GM12878 (cell line): ENCODE measurements at regions not wholly inside any gene's neighbourhood (a gene's known extent, or its start where the extent isn't known, plus 50 kb on each side); places are given as distances from the start of the nearest gene placed in this dataset.

Experiments used
- ATAC-seq: fragments of 200-7000 bp; cut with Tn5 transposase; 3 replicates; pipeline ENCODE4 v1.9.1; 2020; ENCODE audit warnings: mild to moderate bottlenecking, moderate library complexity
- BruUV-seq: library from RNA; stranded (reverse); fragments of 400-500 nt; replicated peaks from 2 replicates; lab custom pipeline; 2021; lab: Mats Ljungman, UMichigan
- CTCF ChIA-PET: fragments of 300-600 bp; sonication (Branson Sonifier 250); formaldehyde crosslinking; extraction: SDS; loops from one replicate; lab custom pipeline; 2021; ENCODE audit warnings: inconsistent platforms; lab: Yijun Ruan, JAX
- POLR2A ChIA-PET: fragments of 350-600 bp; formaldehyde crosslinking; extraction: SDS; loops from one replicate; lab custom pipeline; 2021; ENCODE audit warnings: inconsistent platforms; lab: Charles Lee
- RAD21 ChIA-PET: fragments of 300-600 bp; sonication (Branson Sonifier 250); formaldehyde crosslinking; loops from one replicate; lab custom pipeline; 2023; ENCODE audit warnings: antibody characterized with exemption; ENCODE audit not compliant: unreplicated experiment; lab: Charles Lee
- SMC1A ChIA-PET: fragments of 300-600 bp; sonication (Branson Sonifier 250); formaldehyde crosslinking; loops from one replicate; lab custom pipeline; 2023; ENCODE audit not compliant: unreplicated experiment, uncharacterized antibody; lab: Charles Lee
- DNase-seq: peaks from one replicate; pipeline ENCODE4 v3.0.0-alpha.2; 2011; ENCODE audit warnings: low read depth, low spot score
- FAIRE-seq: peaks from 3 replicates; lab custom pipeline; 2011; peaks lifted over from hg19 to GRCh38; lab: Jason Lieb, UNC
- H2AFZ ChIP-seq: 2 replicates; pipeline ENCODE4 v1.6.0; 2011; ENCODE audit warnings: low read depth, low read length, control low read depth; ENCODE audit not compliant: control insufficient read depth
- H3K27ac ChIP-seq: 2 replicates; pipeline ENCODE4 v1.5.1; 2011; ENCODE audit warnings: control low read depth; ENCODE audit not compliant: control insufficient read depth, insufficient read depth
- H3K27me3 ChIP-seq, 2 experiments: replicated peaks in 1 of 2; 2 replicates each; pipeline versions ENCODE4 v1.6.0 to v1.6.1; 2011; ENCODE audit warnings: low read length in 1 of 2; ENCODE audit not compliant: control insufficient read depth in 2 of 2, insufficient read depth in 2 of 2
- H3K36me3 ChIP-seq, 2 experiments: 2 replicates each; pipeline ENCODE4 v1.5.1; 2011; ENCODE audit warnings: low read length in 1 of 2; ENCODE audit not compliant: control insufficient read depth in 2 of 2, insufficient read depth in 2 of 2
- H3K4me1 ChIP-seq: 2 replicates; pipeline ENCODE4 v1.6.1; 2011; ENCODE audit warnings: mild to moderate bottlenecking, low read length, moderate library complexity, mixed read lengths; ENCODE audit not compliant: control insufficient read depth, insufficient read depth
- H3K4me2 ChIP-seq: 2 replicates; pipeline ENCODE4 v1.6.0; 2011; ENCODE audit warnings: control low read depth; ENCODE audit not compliant: control insufficient read depth, insufficient read depth
- H3K4me3 ChIP-seq: fragments of 200-600 bp; sonication (generic); 2 replicates; pipeline ENCODE4 v1.5.1; 2016
- H3K79me2 ChIP-seq: 2 replicates; pipeline ENCODE4 v1.6.0; 2011; ENCODE audit warnings: low read length; ENCODE audit not compliant: control insufficient read depth, insufficient read depth
- H3K9ac ChIP-seq: 2 replicates; pipeline ENCODE4 v1.8.0; 2011; ENCODE audit warnings: low read length, control low read depth, mixed read lengths; ENCODE audit not compliant: control insufficient read depth, insufficient read depth
- H3K9me3 ChIP-seq: replicated peaks from 3 replicates; pipeline ENCODE4 v1.5.1; 2011; ENCODE audit warnings: mild to moderate bottlenecking, low read length; ENCODE audit not compliant: control insufficient read depth, insufficient read depth
- H4K20me1 ChIP-seq: 2 replicates; pipeline ENCODE4 v1.6.0; 2011; ENCODE audit not compliant: control insufficient read depth, insufficient read depth
- ASH2L ChIP-seq: fragments of 300-600, 200-600 bp; sonication (generic); IDR thresholded peaks from 2 replicates; pipeline ENCODE4 v1.6.1; 2017; ENCODE audit warnings: low read depth, mild to moderate bottlenecking, borderline replicate concordance
- BRCA1 ChIP-seq: IDR thresholded peaks from 2 replicates; pipeline ENCODE4 v1.6.1; 2011; ENCODE audit warnings: low read depth, low read length, improper control_type of control experiment
- E2F8 ChIP-seq: fragments of 450-650 bp; IDR thresholded peaks from 2 replicates; pipeline ENCODE4 v1.6.1; 2018; ENCODE audit warnings: mild to moderate bottlenecking, low read depth, moderate library complexity; ENCODE audit not compliant: partially characterized antibody
- EGR1 ChIP-seq, 2 experiments: IDR thresholded peaks; 1 replicate in 1 of 2; 2 replicates in 1 of 2; pipeline ENCODE4 v1.6.1; 2011 to 2012; ENCODE audit warnings: low read depth in 2 of 2, low read length in 2 of 2, borderline replicate concordance in 1 of 2, mild to moderate bottlenecking in 1 of 2, moderate library complexity in 1 of 2
- MTA2 ChIP-seq: fragments of 450-650 bp; IDR thresholded peaks from 2 replicates; pipeline ENCODE4 v1.6.1; 2016; ENCODE audit warnings: low read depth, mild to moderate bottlenecking, moderate library complexity
- NRF1 ChIP-seq: conservative IDR thresholded peaks from 2 replicates; pipeline ENCODE4 v1.6.1; 2011; ENCODE audit warnings: mild to moderate bottlenecking, low read depth, low read length, improper control_type of control experiment
- POLR2AphosphoS5 ChIP-seq: IDR thresholded peaks from 2 replicates; pipeline ENCODE4 v1.6.1; 2011; ENCODE audit warnings: mild to moderate bottlenecking, low read length, inconsistent platforms
- USF2 ChIP-seq: IDR thresholded peaks from 2 replicates; pipeline ENCODE4 v1.6.1; 2011; ENCODE audit warnings: low read depth, low read length, improper control_type of control experiment, borderline replicate concordance
- WGBS: methylation state at CpG from one replicate; pipeline ENCODE4 v1.1.6; 2016; ENCODE audit warnings: low lambda C conversion rate; ENCODE audit not compliant: insufficient replicate concordance, insufficient coverage; ENCODE audit errors: missing lambda C conversion rate; 5-methylcytosine and 5-hydroxymethylcytosine counted together
- in situ Hi-C: fragments of 300-500 bp; cut with MboI; formaldehyde crosslinking; loops from 9 replicates; pipeline ENCODE4 v1.14.3; 2018; ENCODE audit warnings: mixed read lengths
- intact Hi-C: fragments of 100-400 bp; cut with micrococcal nuclease; formaldehyde crosslinking; loops from one replicate; pipeline ENCODE4 v1.14.2; 2022; ENCODE audit not compliant: unreplicated experiment

- TF ChIP-seq NRF1, result no peak
- TF ChIP-seq BRCA1, result no peak
- no peak for TF ChIP-seq POLR2AphosphoS5
- TF ChIP-seq E2F8, result no peak
- TF ChIP-seq MTA2, result no peak
These were observed 1496.4 kb downstream of the TBC1D22A start (continued) for GRCh38 chr22:48258811-48259210.

- WGBS, result 37% methylated on average over 12 of the region's 12 CpGs
- no peaks in the 10 kb centered on the region for H3K36me3 ChIP-seq
- H3K79me2 ChIP-seq, result no peaks in the 10 kb centered on the region
- RAD21 ChIA-PET, result no interaction called here
- no peak for FAIRE-seq
- no peak overlapping the region for H3K9ac ChIP-seq
- BruUV-seq, result no TSS peak
- no peaks in the 10 kb centered on the region for H4K20me1 ChIP-seq
- POLR2A ChIA-PET, result no interaction called here
- in situ Hi-C loops (no loop called here), intact Hi-C loops (no loop called here)
- no peak overlapping the region for H3K27ac ChIP-seq
- no peak for ATAC-seq
- no peaks in the 10 kb centered on the region; the same call in 2 of the 3 replicates for H3K9me3 ChIP-seq
- H2AFZ ChIP-seq, result no peak overlapping the region
- SMC1A ChIA-PET, result no interaction called here
- no peaks in the 10 kb centered on the region for H3K4me1 ChIP-seq
- CTCF ChIA-PET, result no interaction called here
- TF ChIP-seq EGR1 (IDR thresholded peaks at IDR 0.05; ENCODE audit: borderline replicate concordance in 1 of 2, low read depth in 2 of 2, low read length in 2 of 2) (no peak), ASH2L (no peak), USF2 (no peak), NRF1 (no peak)
- DNase-seq, result no peak
- H3K27me3 ChIP-seq, result no peaks in the 10 kb centered on the region
- H3K4me2 ChIP-seq, result no peak overlapping the region
- no peak overlapping the region for H3K4me3 ChIP-seq
These were observed 1495.7 kb downstream of the TBC1D22A start for GRCh38 chr22:48258064-48258701.
